ENCODE measurements at regions not wholly inside any gene's neighbourhood (a gene's known extent, or its start where the extent isn't known, plus 50 kb on each side); places are given as distances from the start of the nearest gene placed in this dataset.

GRCh38 chr20:50295345-50295744 is 104.7 kb downstream of the CEBPB start:
- ChIA-PET POLR2A (no interaction called here), CTCF (no interaction called here)

- CTCF ChIA-PET: no interaction called here
- POLR2A ChIA-PET: no interaction called here
Measured at GRCh38 chr20:50295762-50296449, 105.3 kb downstream of the CEBPB start.

GRCh38 chr20:50296450-50297375 is 106.1 kb downstream of the CEBPB start:
- ChIA-PET CTCF (interaction anchor here (1.3 kb wide), 1 partner anchor 43 kb away, joined by 3 read pairs; no protein-coding TSS in a partner anchor), POLR2A (no interaction called here)

GRCh38 chr20:50297498-50298376 is 107.1 kb downstream of the CEBPB start:
- ChIA-PET CTCF (interaction anchor here (1.3 kb wide), 1 partner anchor 42 kb away, joined by 3 read pairs; no protein-coding TSS in a partner anchor), POLR2A (no interaction called here)

GRCh38 chr20:50298554-50299324 is 108.1 kb downstream of the CEBPB start:
- POLR2A ChIA-PET: no interaction called here
- CTCF ChIA-PET: no interaction called here

GRCh38 chr20:50299325-50299629 is 108.6 kb downstream of the CEBPB start:
- CTCF ChIA-PET: no interaction called here
- POLR2A ChIA-PET: no interaction called here

GRCh38 chr20:50301165-50301564 is 110.5 kb downstream of the CEBPB start:
- ChIA-PET CTCF (no interaction called here), POLR2A (no interaction called here)

- POLR2A ChIA-PET: no interaction called here
- CTCF ChIA-PET: no interaction called here
Measured at GRCh38 chr20:50301712-50302111, 111.1 kb downstream of the CEBPB start.

- POLR2A ChIA-PET: no interaction called here
- CTCF ChIA-PET: interaction anchor here (0.6 kb wide), 1 partner anchor 32 kb away, joined by 5 read pairs; no protein-coding TSS in a partner anchor
Measured at GRCh38 chr20:50302341-50303057, 111.9 kb downstream of the CEBPB start.

- POLR2A ChIA-PET: no interaction called here
- CTCF ChIA-PET: no interaction called here
Measured at GRCh38 chr20:50303573-50304500, 113.2 kb downstream of the CEBPB start.

- CTCF ChIA-PET: no interaction called here
- POLR2A ChIA-PET: no interaction called here
Measured at GRCh38 chr20:50304501-50304856, 113.8 kb downstream of the CEBPB start.

GRCh38 chr20:50304923-50305635 is 114.4 kb downstream of the CEBPB start:
- CTCF ChIA-PET: no interaction called here
- POLR2A ChIA-PET: no interaction called here

- POLR2A ChIA-PET: no interaction called here
- CTCF ChIA-PET: interaction anchor here (0.5 kb wide), 1 partner anchor 235 kb away, joined by 3 read pairs; no protein-coding TSS in a partner anchor
Measured at GRCh38 chr20:50305636-50306477, 115.2 kb downstream of the CEBPB start.

- POLR2A ChIA-PET: no interaction called here
- CTCF ChIA-PET: interaction anchor here (0.5 kb wide), 1 partner anchor 236 kb away, joined by 3 read pairs; no protein-coding TSS in a partner anchor
Measured at GRCh38 chr20:50306478-50307423, 116.1 kb downstream of the CEBPB start.

- POLR2A ChIA-PET: no interaction called here
- CTCF ChIA-PET: no interaction called here
Measured at GRCh38 chr20:50308166-50308512, 117.5 kb downstream of the CEBPB start.
